ENCODE measurements at regions not wholly inside any gene's neighbourhood (a gene's known extent, or its start where the extent isn't known, plus 50 kb on each side); places are given as distances from the start of the nearest gene placed in this dataset.

DNA sequence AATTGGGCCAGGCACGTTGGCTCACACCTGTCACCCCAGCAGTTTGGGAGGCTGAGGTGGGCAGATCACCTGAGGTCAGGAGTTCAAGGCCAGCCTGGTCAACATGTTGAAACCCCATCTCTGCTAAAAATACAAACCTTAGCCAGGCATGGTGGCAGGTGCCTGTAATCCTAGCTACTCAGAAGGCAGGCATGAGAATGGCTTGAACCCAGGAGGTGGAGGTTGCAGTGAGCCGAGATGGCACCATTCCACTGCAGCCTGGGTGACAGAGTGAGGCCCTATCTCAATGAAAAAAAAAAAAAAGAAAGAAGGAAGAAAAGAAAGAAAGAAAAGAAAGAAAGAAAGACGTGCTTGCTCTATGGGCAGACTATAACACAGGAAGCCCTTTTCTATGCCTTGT is 84.4 kb downstream of the FOXL1 start:
- no peaks in the 10 kb centered on the region for H3K27me3 ChIP-seq (ENCODE audit: control insufficient read depth, insufficient read depth, low read length, poor library complexity, severe bottlenecking)
- H3K4me3 ChIP-seq (ENCODE audit: insufficient read depth, low read depth, low read length) = no peak overlapping the region
- H3K27ac ChIP-seq (ENCODE audit: insufficient read depth, low read depth, low read length, poor library complexity, severe bottlenecking) = no peak overlapping the region
- no peaks in the 10 kb centered on the region for H3K4me1 ChIP-seq (ENCODE audit: control insufficient read depth, insufficient read depth, low read length)
- WGBS, 2 experiments = 87 to 92% methylated on average over 3 of the region's 3 CpGs
- H3K36me3 ChIP-seq (ENCODE audit: control insufficient read depth, insufficient read depth, low read length) = no peaks in the 10 kb centered on the region
- no peaks in the 10 kb centered on the region for H3K9me3 ChIP-seq (ENCODE audit: control insufficient read depth, low read length)

DNA sequence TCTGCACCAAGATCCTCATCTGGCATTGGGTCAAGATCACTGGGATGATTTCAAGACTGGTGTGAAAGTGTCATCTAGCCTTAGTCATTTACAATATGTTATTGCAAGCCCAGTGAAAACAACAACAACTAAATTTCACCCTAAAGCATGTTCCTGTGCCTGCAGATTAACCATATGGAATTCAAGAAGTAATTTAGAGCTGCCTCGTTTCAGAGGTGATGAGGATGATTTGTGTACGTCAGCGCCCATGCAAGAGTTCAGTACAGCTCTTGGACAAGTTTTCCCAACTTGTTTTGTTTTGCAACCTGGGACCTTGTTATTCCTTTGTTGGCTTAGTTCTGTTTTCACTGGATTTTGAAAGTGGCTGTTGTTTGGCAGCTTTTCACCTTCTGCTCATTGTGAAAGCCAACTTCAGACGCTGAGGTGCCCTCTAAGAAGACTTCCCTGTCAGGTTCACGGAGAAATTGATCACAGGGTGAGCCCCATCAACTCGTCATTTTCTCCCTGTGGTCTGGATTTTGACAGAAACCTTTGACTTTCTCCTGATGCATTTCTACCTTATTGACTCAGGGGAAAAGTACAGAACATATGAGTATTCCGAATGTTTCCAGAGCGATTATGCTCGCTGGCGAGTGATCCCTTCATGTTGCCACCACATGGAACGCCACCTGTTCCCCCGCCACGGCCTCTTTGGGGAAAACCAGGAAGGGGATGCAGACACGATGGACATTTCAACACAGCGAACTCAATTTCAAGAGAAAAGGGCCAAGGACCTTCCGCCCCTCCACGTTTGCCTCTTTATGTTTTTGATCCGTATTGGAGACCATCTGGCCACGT is 85.6 kb downstream of the FOXL1 start:
- Histone ChIP-seq H3K36me3 (ENCODE audit: control insufficient read depth, insufficient read depth, low read length) (no peaks in the 10 kb centered on the region), H3K9me3 (ENCODE audit: control insufficient read depth, low read length) (no peaks in the 10 kb centered on the region), H3K27me3 (ENCODE audit: control insufficient read depth, insufficient read depth, low read length, poor library complexity, severe bottlenecking) (no peaks in the 10 kb centered on the region), H3K4me1 (ENCODE audit: control insufficient read depth, insufficient read depth, low read length) (no peaks in the 10 kb centered on the region), H3K27ac (ENCODE audit: insufficient read depth, low read depth, low read length, poor library complexity, severe bottlenecking) (no peak overlapping the region), H3K4me3 (ENCODE audit: insufficient read depth, low read depth, low read length) (no peak overlapping the region)
- WGBS, 2 experiments = 89 to 91% methylated on average over 19 of the region's 19 CpGs

DNA sequence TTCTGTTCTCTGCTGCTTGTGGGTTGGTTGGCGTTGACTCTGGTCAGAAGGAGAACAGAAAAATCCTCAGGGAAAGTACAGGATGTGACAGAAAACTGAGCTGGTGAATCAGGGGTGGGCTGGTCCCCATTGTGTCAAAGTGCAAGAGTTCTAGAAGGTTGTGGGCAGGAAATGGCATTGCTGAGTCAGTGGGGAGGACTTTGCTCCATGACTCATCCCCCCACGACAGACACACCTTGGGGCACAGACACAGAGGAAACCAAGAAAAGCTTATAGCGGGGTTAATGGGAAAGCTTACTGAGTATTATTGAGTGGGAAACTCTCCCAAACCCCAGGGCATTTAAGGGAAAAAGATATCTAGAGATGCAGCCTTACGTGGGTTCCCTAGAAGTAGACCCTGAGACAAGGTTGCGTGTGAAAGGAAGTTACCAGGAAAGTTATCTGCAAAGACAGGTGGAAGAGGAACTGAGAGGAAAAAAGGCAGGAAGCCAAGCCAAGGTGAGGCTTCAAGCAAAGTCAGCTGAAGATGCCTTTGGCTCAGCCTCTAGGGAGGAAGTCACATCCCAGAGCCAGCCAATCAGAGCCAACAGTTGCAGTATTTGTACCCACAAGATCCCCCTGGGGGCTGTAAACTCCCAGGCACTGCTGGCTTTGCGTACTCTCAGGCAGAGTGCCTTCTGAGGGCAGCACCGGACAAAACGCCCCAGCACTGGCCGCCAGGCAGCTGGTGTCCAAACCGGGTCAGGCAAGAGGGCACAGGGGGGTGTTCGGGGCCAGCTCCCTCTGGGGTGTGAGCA is 86.4 kb downstream of the FOXL1 start:
- no peaks in the 10 kb centered on the region for H3K27me3 ChIP-seq (ENCODE audit: control insufficient read depth, insufficient read depth, low read length, poor library complexity, severe bottlenecking)
- no peaks in the 10 kb centered on the region for H3K36me3 ChIP-seq (ENCODE audit: control insufficient read depth, insufficient read depth, low read length)
- no peak overlapping the region for H3K27ac ChIP-seq (ENCODE audit: insufficient read depth, low read depth, low read length, poor library complexity, severe bottlenecking)
- H3K9me3 ChIP-seq (ENCODE audit: control insufficient read depth, low read length) = no peaks in the 10 kb centered on the region
- WGBS, 2 experiments = 90 to 94% methylated on average over 11 of the region's 11 CpGs
- peaks cover 5% of the 10 kb centered on the region for H3K4me1 ChIP-seq (ENCODE audit: control insufficient read depth, insufficient read depth, low read length)
- H3K4me3 ChIP-seq (ENCODE audit: insufficient read depth, low read depth, low read length) = no peak overlapping the region

DNA sequence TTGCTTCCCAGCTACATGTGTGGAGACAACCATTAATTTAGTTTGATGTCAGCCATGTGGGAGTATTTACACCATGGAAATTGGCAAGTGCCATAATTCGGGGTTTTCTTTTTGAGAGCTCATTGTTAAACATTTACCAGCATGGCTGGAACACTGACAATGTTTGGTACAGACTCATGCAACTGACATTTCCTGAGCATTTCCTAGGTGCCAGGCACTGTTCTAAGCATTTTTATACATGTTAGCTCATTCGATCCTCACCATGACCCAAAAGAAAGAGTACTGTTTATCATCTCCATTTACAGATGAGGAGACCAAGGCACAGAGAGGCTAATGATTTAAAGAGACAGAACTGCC is 86.9 kb downstream of the FOXL1 start:
- H3K9me3 ChIP-seq (ENCODE audit: control insufficient read depth, low read length) = no peaks in the 10 kb centered on the region
- no peak overlapping the region for H3K27ac ChIP-seq (ENCODE audit: insufficient read depth, low read depth, low read length, poor library complexity, severe bottlenecking)
- H3K27me3 ChIP-seq (ENCODE audit: control insufficient read depth, insufficient read depth, low read length, poor library complexity, severe bottlenecking) = no peaks in the 10 kb centered on the region
- H3K4me3 ChIP-seq (ENCODE audit: insufficient read depth, low read depth, low read length) = no peak overlapping the region
- peaks cover 9% of the 10 kb centered on the region for H3K4me1 ChIP-seq (ENCODE audit: control insufficient read depth, insufficient read depth, low read length)
- H3K36me3 ChIP-seq (ENCODE audit: control insufficient read depth, insufficient read depth, low read length) = no peaks in the 10 kb centered on the region
- WGBS, 2 experiments = 68 to 74% methylated on average over 2 of the region's 2 CpGs

DNA sequence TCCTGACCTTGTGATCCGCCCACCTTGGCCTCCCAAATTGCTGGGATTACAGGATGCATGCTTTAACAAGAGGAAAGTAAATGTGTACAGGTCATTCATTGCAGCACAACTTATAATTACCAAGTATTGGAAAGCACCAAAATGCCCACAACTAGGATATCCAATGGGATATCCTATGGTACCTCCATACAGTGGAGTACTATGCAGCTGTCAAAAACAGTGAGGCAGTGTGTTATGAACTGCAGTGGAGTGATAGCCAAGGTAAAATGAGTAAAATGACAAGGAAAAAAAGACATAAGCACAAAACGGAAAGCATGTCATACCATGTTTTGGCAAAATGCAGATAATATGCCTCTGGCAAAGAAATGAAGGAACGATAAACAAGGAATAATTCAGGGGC is 87.6 kb downstream of the FOXL1 start:
- WGBS, 2 experiments = 90 to 97% methylated on average over 3 of the region's 3 CpGs
- no peaks in the 10 kb centered on the region for H3K9me3 ChIP-seq (ENCODE audit: control insufficient read depth, low read length)
- no peak overlapping the region for H3K4me3 ChIP-seq (ENCODE audit: insufficient read depth, low read depth, low read length)
- H3K36me3 ChIP-seq (ENCODE audit: control insufficient read depth, insufficient read depth, low read length) = no peaks in the 10 kb centered on the region
- H3K27me3 ChIP-seq (ENCODE audit: control insufficient read depth, insufficient read depth, low read length, poor library complexity, severe bottlenecking) = no peaks in the 10 kb centered on the region
- peaks cover 15% of the 10 kb centered on the region for H3K4me1 ChIP-seq (ENCODE audit: control insufficient read depth, insufficient read depth, low read length)
- no peak overlapping the region for H3K27ac ChIP-seq (ENCODE audit: insufficient read depth, low read depth, low read length, poor library complexity, severe bottlenecking)

DNA sequence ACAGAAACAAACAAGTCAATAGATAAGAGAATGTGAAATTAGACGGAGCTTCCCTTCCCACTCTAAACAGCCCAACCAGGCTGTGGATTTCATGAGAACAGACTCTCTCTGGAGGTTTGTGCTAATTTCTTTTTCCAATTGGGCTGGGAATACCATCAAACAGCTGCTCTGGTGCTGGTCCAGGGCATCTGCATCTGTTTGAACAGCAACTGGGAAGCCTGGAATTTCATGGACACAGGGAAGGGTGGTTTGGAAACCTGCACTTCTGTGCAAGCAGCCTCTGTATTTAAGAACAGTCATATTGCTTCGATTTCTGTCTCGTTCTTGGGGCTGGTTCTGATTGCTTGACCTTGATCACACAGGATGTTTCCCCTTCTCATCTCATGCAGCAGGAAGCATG is 88.7 kb downstream of the FOXL1 start:
- 93 to 99% methylated on average over 3 of the region's 3 CpGs for WGBS, 2 experiments
- Histone ChIP-seq H3K9me3 (ENCODE audit: control insufficient read depth, low read length) (no peaks in the 10 kb centered on the region), H3K36me3 (ENCODE audit: control insufficient read depth, insufficient read depth, low read length) (no peaks in the 10 kb centered on the region), H3K4me1 (ENCODE audit: control insufficient read depth, insufficient read depth, low read length) (peaks cover 15% of the 10 kb centered on the region), H3K27me3 (ENCODE audit: control insufficient read depth, insufficient read depth, low read length, poor library complexity, severe bottlenecking) (no peaks in the 10 kb centered on the region), H3K4me3 (ENCODE audit: insufficient read depth, low read depth, low read length) (no peak overlapping the region), H3K27ac (ENCODE audit: insufficient read depth, low read depth, low read length, poor library complexity, severe bottlenecking) (no peak overlapping the region)

DNA sequence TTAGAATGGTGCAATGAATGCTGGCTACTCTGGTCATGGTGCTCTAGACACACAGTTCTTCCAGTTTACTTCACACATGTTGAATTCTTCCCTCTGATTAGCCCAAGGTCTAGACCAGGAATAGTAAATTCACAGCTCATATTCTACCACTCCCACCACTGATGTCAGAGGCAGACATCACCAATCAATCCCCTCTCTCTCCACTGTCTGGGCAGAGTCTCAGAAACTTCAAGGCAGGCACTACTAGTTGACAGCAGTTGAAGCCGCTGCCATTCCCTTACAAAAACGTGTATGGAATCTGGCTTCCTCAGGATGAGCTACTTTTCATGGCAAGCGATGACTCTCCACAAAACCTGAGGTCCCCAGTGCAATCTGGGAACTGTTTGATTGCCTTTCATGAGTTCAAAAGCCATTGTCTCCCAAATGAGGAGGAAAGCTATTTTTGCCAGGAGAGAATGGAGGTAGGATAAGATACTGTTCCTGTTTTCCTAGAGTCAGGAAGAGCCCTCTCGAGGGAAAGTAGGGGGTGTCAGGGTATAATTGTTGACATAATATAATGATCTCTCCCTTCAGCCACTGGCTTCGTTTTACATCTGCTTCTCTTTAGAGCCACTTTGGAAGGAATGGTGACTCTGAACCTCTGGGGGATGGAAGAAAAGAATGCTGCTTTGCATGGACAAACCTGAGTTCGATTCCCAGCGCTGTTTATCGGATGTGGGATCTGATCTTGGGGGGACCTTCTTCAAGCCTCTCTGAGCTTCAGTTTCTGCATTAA is 90.0 kb downstream of the FOXL1 start:
- WGBS, 2 experiments = 52 to 56% methylated on average over 8 of the region's 8 CpGs

DNA sequence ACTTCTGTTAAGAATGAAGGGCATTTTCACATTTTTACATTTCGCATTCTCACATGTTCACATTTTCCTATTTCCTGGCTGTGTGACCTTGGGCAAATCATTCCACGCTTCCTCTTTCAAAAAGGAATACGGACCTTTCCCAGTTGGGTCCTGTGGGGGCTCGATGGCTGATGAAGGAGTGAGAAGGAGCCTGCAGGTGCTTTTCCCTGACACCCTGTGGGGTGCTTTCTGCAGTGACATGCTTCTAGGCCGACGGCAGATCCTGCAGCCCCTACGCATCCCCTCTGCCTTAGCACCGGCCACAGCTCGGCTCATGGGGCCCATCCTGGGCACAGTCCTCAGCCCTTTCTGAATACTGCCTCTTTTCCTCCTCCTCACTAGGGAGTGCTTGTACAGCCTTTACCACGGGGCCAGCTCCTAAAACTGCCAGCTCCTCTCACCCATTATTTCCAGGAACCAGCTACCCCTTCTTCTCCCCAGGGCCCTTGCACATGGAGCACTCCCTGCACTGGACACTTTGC is 91.0 kb downstream of the FOXL1 start:
- WGBS, 2 experiments = 74 to 81% methylated on average over 10 of the region's 10 CpGs
- no peak overlapping the region for H3K4me3 ChIP-seq (ENCODE audit: insufficient read depth, low read depth, low read length)
- no peaks in the 10 kb centered on the region for H3K27me3 ChIP-seq (ENCODE audit: control insufficient read depth, insufficient read depth, low read length, poor library complexity, severe bottlenecking)
- no peaks in the 10 kb centered on the region for H3K9me3 ChIP-seq (ENCODE audit: control insufficient read depth, low read length)
- no peak overlapping the region for H3K27ac ChIP-seq (ENCODE audit: insufficient read depth, low read depth, low read length, poor library complexity, severe bottlenecking)
- H3K4me1 ChIP-seq (ENCODE audit: control insufficient read depth, insufficient read depth, low read length) = peaks cover 20% of the 10 kb centered on the region
- H3K36me3 ChIP-seq (ENCODE audit: control insufficient read depth, insufficient read depth, low read length) = no peaks in the 10 kb centered on the region

More for the DNA sequence above, 90.0 kb downstream of the FOXL1 start:
- Histone ChIP-seq H3K9me3 (ENCODE audit: control insufficient read depth, low read length) (no peaks in the 10 kb centered on the region), H3K4me1 (ENCODE audit: control insufficient read depth, insufficient read depth, low read length) (peaks cover 20% of the 10 kb centered on the region), H3K27me3 (ENCODE audit: control insufficient read depth, insufficient read depth, low read length, poor library complexity, severe bottlenecking) (no peaks in the 10 kb centered on the region), H3K36me3 (ENCODE audit: control insufficient read depth, insufficient read depth, low read length) (no peaks in the 10 kb centered on the region), H3K4me3 (ENCODE audit: insufficient read depth, low read depth, low read length) (no peak overlapping the region), H3K27ac (ENCODE audit: insufficient read depth, low read depth, low read length, poor library complexity, severe bottlenecking) (no peak overlapping the region)

DNA sequence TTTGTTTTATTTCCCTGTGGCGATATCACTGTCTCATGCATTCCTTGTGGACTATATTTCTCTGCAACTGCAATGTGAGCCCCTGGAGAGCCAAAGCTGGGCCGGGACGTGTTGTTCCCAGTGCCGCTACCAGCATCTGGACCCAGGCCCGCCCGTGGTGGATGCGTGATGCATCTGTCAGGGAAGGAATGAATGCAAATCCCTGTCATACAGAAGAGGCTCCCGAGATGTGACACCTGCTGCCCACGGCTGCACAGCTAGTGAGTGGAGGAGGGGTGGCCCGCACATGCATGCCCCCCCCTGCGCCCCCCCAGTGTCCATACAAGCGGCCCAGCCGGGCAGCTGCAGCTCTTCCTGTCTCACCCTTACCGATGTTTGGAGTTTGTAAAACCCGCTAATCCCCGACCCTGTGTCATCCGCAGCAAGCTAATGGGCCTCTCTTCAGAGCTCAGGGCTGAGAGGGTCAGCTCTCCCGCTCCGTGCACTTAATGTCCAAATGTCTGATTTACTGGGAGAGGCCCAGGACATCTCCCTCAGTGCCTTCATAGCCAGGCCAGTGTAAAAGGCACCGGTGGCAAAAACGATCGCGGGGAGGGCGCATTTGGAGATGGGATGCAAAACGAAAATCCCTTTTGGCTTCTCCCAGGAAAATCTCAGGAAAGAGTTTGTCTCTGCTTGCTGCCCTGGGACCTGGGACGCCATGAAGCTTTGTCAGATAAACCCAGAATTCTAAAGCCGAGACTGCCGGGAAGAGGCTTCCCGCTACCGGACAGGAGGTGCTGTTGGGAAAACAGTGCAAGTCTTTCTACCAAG is 91.8 kb downstream of the FOXL1 start:
- no peak overlapping the region for H3K4me3 ChIP-seq (ENCODE audit: insufficient read depth, low read depth, low read length)
- H3K9me3 ChIP-seq (ENCODE audit: control insufficient read depth, low read length) = no peaks in the 10 kb centered on the region
- WGBS, 2 experiments = 77 to 85% methylated on average over 28 to 30 of the region's 30 CpGs
- no peaks in the 10 kb centered on the region for H3K27me3 ChIP-seq (ENCODE audit: control insufficient read depth, insufficient read depth, low read length, poor library complexity, severe bottlenecking)
- no peak overlapping the region for H3K27ac ChIP-seq (ENCODE audit: insufficient read depth, low read depth, low read length, poor library complexity, severe bottlenecking)
- no peaks in the 10 kb centered on the region for H3K36me3 ChIP-seq (ENCODE audit: control insufficient read depth, insufficient read depth, low read length)
- H3K4me1 ChIP-seq (ENCODE audit: control insufficient read depth, insufficient read depth, low read length) = peaks cover 20% of the 10 kb centered on the region
